ENCODE measurements at regions not wholly inside any gene's neighbourhood (a gene's known extent, or its start where the extent isn't known, plus 50 kb on each side); places are given as distances from the start of the nearest gene placed in this dataset.
"Not testable (repeated sequence)": the region's sequence is repeated elsewhere in the genome, so short reads cannot be mapped to it uniquely, and the experiment has no call there.

- no peak for DNase-seq
These were observed 57.4 kb upstream of the ZBTB20 start for GRCh38 chr3:115204475-115204874.

DNA sequence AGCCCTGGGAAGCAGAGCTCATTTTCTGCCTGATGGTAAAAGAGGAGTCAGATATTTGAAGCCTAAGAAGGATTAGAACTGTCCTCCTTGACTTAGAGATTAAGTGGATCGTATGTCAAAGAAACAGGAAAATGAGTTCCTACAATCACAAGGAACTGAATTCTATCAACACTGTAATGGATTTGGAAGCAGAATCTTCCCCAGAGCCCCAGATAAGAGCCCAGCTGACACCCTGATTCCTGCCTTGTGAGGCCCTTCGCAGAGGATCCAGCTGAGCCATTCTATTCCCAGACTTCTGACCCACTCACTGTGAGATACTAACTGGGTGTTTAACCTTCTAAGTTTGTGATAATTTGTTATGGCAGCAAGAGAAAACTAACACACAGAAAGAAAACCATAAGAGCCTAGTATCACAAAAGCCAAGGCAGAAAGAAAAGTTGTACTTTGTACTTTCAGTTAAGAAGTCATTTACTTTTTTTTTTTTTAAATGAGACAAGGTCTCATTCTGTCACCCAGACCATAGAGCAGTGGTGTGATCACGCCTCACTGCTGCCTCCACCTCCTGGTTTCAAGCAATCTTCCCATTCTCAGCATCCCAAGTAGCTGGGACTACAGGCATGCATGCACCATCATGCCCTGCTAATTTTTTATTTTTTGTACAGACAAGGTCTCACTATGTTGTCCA is 61.1 kb upstream of the ZBTB20 start:
- DNase-seq, result no peak

DNA sequence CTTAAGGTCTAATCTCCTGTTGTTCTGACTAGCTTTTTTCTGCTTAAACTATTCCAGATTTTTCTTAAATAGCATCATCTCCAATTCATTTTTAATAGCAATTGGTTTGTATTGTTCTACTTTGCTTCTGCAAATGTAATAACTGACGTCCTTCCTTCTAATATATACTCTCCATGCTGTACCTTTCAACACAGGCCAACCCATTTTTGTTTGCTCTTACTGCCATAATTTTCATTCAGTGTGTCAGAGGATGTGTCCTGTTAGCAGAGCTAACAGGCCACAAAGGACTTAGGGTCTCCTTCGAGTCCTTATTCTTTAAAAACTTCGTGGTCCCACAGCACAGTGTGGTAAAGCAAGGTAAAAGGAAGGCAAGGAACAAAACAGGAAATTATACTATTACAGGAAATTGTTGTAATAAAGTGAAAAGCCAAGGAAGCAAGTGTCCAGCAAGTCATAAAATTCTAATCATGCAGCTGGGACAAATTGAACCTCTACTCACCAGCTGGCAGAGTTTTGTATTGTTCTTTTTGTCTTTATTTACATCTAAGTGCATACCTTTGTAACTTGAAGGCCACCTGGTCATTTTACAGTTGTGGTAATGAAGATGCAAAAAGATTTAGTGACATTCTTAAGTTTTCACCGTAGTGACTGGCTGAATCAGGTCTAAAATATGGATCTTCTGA is 64.9 kb upstream of the ZBTB20 start:
- no peak for DNase-seq

- DNase-seq, result no peak
These were observed 65.5 kb upstream of the ZBTB20 start for GRCh38 chr3:115212615-115213014.

- not testable (repeated sequence) for DNase-seq
These were observed 66.0 kb upstream of the ZBTB20 start for GRCh38 chr3:115213052-115213451.

DNA sequence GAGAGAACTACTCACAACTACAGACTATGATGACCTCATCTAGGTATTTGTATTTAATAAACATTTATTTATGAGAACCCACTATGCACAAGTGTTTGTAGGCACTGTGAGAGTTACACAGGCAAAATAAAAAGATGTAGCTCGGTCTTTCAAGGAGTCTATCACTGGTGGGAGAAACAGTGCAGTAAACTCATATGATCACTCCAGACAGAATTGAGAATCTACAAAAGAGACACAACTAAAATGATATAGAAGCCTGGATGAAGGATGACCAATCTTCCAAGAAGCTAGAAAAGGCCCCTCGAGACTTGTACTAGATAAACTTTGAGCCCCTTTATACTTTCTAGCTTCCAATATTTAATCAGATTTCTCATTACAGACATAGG is 70.2 kb upstream of the ZBTB20 start:
- no peak for DNase-seq

DNA sequence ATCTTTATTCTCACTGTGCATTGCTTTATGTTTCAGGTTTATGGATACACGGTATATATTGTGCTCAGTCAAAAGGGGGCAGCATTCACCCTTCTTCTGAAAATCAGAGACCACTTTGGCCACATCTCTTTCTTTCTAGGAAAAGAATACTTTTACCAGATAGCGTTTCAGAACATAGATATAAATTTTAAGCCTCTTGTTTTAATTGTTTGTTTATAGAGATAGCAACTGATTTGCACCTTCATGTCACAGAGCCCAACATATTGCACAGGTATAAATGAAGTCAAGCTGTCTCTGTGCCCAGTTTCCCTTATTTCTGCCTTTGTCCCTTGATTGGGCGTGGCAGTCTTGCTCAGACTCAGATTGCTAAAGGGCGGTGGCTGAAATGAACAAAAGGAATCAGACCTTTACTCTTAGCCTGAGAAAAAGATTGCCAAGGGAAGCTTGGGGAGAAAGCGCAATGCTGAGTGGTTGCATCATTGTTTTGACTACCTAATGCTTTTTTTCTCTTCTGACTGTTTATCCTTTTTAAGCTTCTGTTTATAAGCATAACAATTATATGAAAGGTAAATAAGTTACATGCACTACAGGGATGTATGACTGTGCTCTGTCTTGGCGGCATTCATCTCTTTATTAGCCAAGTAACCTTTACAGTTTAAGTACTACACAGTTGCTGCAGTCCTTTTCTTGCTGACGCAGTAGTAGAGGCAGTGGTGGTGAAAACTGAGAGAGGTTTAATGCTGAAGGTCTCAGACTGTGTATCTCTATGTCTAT is 70.8 kb upstream of the ZBTB20 start:
- peak; percentile 64 for DNase-seq

GRCh38 chr3:115218859-115219258 is 71.8 kb upstream of the ZBTB20 start:
- no peak for DNase-seq

GRCh38 chr3:115224687-115225086 is 77.6 kb upstream of the ZBTB20 start:
- no peak for DNase-seq

DNA sequence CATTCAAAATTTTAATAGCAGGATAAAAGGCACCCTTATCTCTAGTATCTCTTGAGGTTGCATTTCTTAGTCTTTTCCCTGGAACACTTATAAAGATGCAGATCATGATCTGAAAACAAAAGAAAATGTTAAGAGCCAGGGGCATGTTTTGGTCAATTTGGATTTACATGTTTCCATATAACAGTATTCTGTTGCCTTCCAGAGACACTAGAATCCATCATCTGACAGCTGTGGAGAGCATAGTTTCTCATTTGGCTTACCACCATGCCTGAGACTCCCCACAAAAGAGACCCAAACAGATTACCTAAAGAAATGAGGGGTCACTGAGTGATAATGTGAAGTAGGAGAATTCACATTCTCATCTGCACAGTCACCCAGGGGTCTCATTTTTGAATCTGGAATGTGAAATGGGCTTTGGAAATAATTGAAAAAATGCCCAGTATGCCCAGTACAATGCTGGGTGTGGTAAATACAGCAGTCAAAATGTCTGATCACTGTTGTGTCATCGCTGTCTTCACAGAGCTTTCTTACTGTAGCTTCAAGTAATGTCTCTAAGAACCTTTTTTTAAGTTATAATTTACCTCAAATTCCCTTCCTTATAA is 79.9 kb upstream of the ZBTB20 start:
- no peak for DNase-seq

DNA sequence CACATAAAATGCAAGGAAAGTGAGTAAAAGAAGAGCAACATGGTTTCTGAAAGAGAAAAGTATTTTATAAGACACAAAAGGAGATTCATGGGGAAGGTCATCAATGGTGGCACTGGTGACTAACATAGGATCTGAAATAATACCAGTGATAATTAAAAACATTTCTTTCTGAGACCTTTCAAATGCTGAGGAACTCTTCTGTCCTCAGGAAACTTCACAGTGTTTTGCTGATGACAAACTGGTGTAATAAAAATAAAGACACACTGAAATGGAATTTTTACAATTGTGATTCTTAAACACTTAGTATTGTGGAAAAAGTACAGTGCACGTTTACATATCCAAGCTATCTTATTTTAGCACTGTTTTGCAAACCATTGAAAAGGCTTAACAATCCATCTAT is 80.4 kb upstream of the ZBTB20 start:
- DNase-seq, result no peak

DNA sequence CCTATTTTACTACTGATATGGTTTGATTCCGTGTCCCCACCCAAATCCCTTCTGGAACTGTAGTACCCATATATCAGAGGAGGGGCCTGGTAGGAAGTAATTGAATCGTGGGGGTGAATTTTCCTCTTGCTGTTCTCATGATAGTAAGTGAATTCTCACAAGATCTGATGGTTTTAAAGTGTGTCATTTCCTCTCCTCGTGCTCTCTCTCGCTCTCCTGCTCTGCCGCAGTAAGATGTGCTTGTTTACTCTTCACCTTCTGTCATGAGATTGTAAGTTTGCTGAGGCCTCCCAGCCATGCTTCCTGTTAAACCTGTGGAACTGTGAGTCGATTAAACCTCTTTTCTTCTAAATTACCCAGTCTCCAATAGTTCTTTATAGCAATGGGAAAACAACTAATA is 81.2 kb upstream of the ZBTB20 start:
- no peak for DNase-seq

DNA sequence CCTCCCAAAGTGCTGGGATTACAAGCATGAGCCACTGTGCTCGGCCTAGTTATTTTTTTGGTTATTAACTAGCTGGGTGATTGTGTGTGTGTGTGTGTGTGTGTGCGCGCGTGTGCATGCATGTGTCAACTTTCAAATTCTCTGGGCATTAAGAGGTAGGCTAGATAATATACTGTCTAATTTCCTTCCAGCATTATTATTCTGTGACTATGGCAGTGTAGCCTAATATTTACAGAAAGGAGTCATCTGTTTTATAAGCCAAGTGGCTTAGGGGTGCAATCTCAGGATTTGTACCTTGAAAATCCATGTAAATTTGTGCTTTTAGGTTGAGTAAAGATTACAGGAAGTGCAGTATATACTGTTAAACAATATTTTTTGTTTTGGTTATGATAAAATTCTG is 85.1 kb upstream of the ZBTB20 start:
- no peak for DNase-seq

- DNase-seq, result no peak
These were observed 85.9 kb upstream of the ZBTB20 start for GRCh38 chr3:115233021-115233420.

DNA sequence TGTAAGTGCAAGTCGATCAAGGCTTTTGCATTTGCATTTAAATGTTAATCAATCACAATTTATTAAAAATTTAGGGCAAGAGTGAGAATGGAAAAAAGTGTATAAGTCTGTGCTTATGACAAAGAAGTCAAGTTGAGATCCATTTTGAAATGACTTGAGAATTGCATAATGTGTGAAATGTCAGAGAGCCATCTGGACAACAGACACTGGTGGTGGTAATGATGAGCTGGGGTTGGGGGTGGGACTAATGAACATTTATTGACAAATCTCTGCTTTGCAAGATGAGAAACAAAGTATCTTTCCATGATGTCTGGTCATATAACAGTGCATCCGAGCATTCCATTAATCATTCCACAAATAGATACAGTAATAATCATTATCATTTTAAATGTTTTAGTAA is 89.4 kb upstream of the ZBTB20 start:
- DNase-seq, result no peak

GRCh38 chr3:115239717-115240116 is 92.6 kb upstream of the ZBTB20 start:
- DNase-seq, result peak; percentile 93

DNA sequence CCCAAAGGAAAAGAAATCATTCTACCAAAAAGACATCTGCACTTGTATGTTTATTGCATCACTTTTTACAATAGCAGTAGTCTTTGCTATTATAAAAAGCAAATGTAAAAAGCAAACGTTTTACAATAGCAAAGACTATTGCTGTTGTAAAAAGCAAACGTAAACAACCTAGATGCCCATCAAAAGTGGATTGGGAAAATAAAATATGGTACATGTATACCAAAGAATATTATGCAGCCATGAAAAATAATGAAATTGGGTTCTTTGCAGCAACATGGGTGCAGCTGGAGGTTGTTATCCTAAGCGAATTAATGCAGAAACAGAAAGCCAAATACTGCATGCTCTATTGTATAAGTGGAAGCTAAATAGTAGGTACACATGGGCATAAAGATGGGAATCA is 97.3 kb upstream of the ZBTB20 start:
- no peak for DNase-seq

DNA sequence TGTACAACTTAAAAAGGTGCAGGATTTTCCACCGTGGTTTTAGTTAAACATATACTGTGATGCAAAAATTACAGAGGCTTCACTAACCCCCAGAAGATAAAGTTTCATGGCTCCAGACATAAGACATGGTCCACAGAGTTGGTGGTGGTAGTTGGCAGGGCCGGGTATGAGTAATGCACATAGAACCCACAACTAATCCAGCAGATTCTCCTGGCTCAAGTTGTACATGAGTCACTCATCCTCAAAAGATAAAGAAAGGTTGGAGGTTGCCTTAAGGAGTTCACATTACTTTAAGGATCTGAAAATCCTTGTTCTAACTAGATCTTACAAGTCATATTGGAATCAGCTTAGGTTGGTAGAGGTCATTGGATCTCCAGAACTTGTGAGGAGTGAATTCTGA is 98.3 kb upstream of the ZBTB20 start:
- no peak for DNase-seq

GRCh38 chr3:115245899-115246298 is 98.8 kb upstream of the ZBTB20 start:
- no peak for DNase-seq

GRCh38 chr3:115246461-115247020 is 99.5 kb upstream of the ZBTB20 start:
- DNase-seq, result no peak

DNA sequence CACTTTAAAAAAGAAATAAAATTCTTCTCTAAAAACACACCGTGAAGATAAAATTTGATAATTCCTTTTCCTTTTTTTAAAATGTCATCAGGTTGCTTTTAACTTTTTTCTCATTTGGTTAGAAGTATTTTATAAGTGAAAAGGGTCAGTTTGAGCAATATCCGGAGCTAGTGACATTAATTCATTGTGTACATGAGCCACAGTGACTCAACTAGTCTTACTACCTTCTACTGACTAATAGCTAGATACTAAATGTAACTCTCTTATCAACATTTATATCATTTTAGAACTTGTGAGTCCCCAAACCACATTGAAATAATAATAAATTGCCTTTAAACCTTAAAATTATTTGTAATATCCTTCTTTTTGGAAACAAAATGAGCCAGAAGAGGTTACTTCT is 101.2 kb upstream of the ZBTB20 start:
- no peak for DNase-seq

GRCh38 chr3:115251509-115251908 is 104.4 kb upstream of the ZBTB20 start:
- no peak for DNase-seq

GRCh38 chr3:115252679-115253078 is 105.6 kb upstream of the ZBTB20 start:
- DNase-seq, result no peak
